ENCODE measurements at regions not wholly inside any gene's neighbourhood (a gene's known extent, or its start where the extent isn't known, plus 50 kb on each side); places are given as distances from the start of the nearest gene placed in this dataset.

DNA sequence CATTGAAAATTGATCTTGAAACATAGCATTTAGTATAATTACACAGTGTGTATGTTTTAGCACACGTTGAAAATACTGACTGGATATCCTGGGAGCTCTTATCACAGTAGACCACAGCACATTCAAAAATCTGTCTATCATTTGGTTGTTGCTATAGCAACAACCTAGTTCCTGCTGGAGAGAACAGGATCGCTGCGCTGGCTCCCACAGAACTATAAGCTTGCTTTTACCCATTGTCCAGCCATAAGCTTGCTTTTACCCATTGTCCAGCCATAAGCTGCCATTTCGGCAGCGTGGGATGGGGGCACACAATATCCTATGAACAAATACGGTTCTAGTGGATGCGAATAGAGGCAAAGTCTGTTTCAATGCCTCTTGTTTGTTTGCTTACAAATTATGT, 70.4 kb upstream of the ST6GAL2 start:
- Histone ChIP-seq H3T11ph (ENCODE audit: low read length) (no peak overlapping the region), H3K27ac (ENCODE audit: insufficient read length, low read depth, low read length) (no peak overlapping the region), H4K5ac (ENCODE audit: insufficient read length, low read depth, low read length) (no peak overlapping the region), H2AFZ (ENCODE audit: low read length) (no peak overlapping the region), H3K23me2 (ENCODE audit: insufficient read length, low read depth, low read length, poor library complexity, severe bottlenecking) (no peaks in the 10 kb centered on the region), H2BK15ac (ENCODE audit: low read depth, low read length) (no peak overlapping the region), H3K9ac (ENCODE audit: extremely low read depth, insufficient read length, low read length) (no peak overlapping the region), H3K56ac (ENCODE audit: insufficient read length, low read depth, low read length) (no peak overlapping the region), H2BK120ac (ENCODE audit: low read depth, low read length, poor library complexity, severe bottlenecking) (no peak overlapping the region), H2BK20ac (ENCODE audit: low read depth, low read length, poor library complexity, severe bottlenecking) (no peak overlapping the region), H4K8ac (replicated peaks; ENCODE audit: insufficient read length, low read depth, low read length) (no peak overlapping the region), H2BK5ac (ENCODE audit: insufficient read length, low read length) (no peak overlapping the region), H3K4ac (ENCODE audit: low read depth, low read length) (no peak overlapping the region), H3K23ac (ENCODE audit: insufficient read length, low read depth, low read length) (no peak overlapping the region), H2BK12ac (ENCODE audit: insufficient read length, low read depth, low read length) (no peak overlapping the region), H3K27me3 (ENCODE audit: insufficient read depth, low read length) (no peaks in the 10 kb centered on the region), H3K4me1 (ENCODE audit: insufficient read depth, low read length) (no peaks in the 10 kb centered on the region; the same call in 1 of the 2 replicates), H2AK5ac (ENCODE audit: insufficient read length, low read length) (no peak overlapping the region), H3K14ac (ENCODE audit: insufficient read depth, low read length) (no peak overlapping the region), H3K18ac (ENCODE audit: insufficient read length, low read depth, low read length) (no peak overlapping the region), H3K79me1 (ENCODE audit: insufficient read depth, low read depth, low read length, poor library complexity, severe bottlenecking) (no peaks in the 10 kb centered on the region), H3K4me2 (ENCODE audit: insufficient read depth, insufficient read length, low read length) (no peak overlapping the region), H4K20me1 (ENCODE audit: control insufficient read depth, insufficient read depth, insufficient read length) (no peaks in the 10 kb centered on the region), H3K79me2 (ENCODE audit: insufficient read depth, low read length) (no peaks in the 10 kb centered on the region), H3K9me3 (ENCODE audit: control insufficient read depth, low read depth, low read length) (no peaks in the 10 kb centered on the region), H4K91ac (ENCODE audit: insufficient read length, low read depth, low read length) (no peak overlapping the region)
- Mint-ChIP-seq H3K36me3 (ENCODE audit: insufficient read depth in 1 of 3, low read depth in 3 of 3) (peaks cover 0 to 2% (median 0%) of the 10 kb centered on the region in 3 experiments; a peak in 1 of 7 replicates), H3K4me3 (no peak overlapping the region), H3K9me3 (no peaks in the 10 kb centered on the region), H3K27ac (no peak overlapping the region), H3K4me1 (peaks cover 8 to 13% of the 10 kb centered on the region in 2 experiments), H3K27me3 (ENCODE audit: low read depth) (no peaks in the 10 kb centered on the region)
- TF ChIP-seq, protein P1, sequence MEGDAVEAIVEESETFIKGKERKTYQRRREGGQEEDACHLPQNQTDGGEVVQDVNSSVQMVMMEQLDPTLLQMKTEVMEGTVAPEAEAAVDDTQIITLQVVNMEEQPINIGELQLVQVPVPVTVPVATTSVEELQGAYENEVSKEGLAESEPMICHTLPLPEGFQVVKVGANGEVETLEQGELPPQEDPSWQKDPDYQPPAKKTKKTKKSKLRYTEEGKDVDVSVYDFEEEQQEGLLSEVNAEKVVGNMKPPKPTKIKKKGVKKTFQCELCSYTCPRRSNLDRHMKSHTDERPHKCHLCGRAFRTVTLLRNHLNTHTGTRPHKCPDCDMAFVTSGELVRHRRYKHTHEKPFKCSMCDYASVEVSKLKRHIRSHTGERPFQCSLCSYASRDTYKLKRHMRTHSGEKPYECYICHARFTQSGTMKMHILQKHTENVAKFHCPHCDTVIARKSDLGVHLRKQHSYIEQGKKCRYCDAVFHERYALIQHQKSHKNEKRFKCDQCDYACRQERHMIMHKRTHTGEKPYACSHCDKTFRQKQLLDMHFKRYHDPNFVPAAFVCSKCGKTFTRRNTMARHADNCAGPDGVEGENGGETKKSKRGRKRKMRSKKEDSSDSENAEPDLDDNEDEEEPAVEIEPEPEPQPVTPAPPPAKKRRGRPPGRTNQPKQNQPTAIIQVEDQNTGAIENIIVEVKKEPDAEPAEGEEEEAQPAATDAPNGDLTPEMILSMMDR (conservative IDR thresholded peaks at IDR 0.05), result no peak
- no CpG with 5 or more reads among the region's 7 CpGs for WGBS (ENCODE audit: extremely low coverage, insufficient read length, low lambda C conversion rate)
- DNase-seq, result no peak

Measured in H9 (cell line).